Liver (tissue), 3 donors: ENCODE measurements at regions not wholly inside any gene's neighbourhood (a gene's known extent, or its start where the extent isn't known, plus 50 kb on each side); places are given as distances from the start of the nearest gene placed in this dataset.

Experiments used
- FOXA1 ChIP-seq: IDR thresholded peaks from 2 replicates; pipeline ENCODE4 v1.6.1; 2016; ENCODE audit warnings: antibody characterized with exemption
- JUND ChIP-seq, 2 donors: IDR thresholded peaks; 2 replicates each; pipeline ENCODE4 v1.6.1; 2016; ENCODE audit warnings: antibody characterized with exemption in 2 of 2
- REST ChIP-seq: IDR thresholded peaks from 2 replicates; pipeline ENCODE4 v1.6.1; 2016; ENCODE audit warnings: antibody characterized with exemption, mild to moderate bottlenecking
- RXRA ChIP-seq, 2 donors: IDR thresholded peaks; 2 replicates each; pipeline ENCODE4 v1.6.1; 2017 to 2018; ENCODE audit warnings: antibody characterized with exemption in 2 of 2, mild to moderate bottlenecking in 1 of 2
- SP1 ChIP-seq: IDR thresholded peaks from 2 replicates; pipeline ENCODE4 v1.6.1; 2018; ENCODE audit warnings: antibody characterized with exemption, mild to moderate bottlenecking
- TAF1 ChIP-seq: conservative IDR thresholded peaks from 2 replicates; pipeline ENCODE4 v1.6.1; 2016; ENCODE audit warnings: antibody characterized with exemption, mild to moderate bottlenecking
- TF ChIP-seq, protein P1 (sequence below): fragments of 150-350 bp; IDR thresholded peaks from 2 replicates; pipeline ENCODE4 v1.5.1; 2017; ENCODE audit warnings: improper control_type of control experiment, low read depth, low read length; ENCODE audit not compliant: missing input control
- donor health status: healthy.
- donor health status: healthy.

DNA sequence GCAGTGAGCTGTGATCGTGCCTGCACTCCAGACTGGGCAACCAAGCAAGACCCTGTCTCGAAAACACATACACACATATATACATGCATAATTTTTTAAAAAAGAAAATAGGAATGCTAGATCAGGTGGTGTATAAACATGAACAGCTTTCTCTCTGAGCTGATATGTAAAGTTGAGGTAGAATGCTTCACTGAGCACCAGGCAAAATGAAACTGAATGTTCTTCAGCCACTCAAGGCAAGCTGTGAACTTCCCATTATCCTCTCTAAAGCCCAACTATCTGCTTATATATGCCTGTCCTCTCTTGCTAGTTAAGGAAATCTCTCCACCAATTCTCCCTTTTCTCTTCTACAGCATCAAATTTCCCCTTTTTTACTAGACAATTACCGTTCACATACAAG is 93.0 kb downstream of the NUF2 start:
- TF ChIP-seq TAF1 (no peak), FOXA1 (no peak), SP1 (no peak), JUND (IDR thresholded peaks at IDR 0.05) (no peak), REST (no peak), RXRA (IDR thresholded peaks at IDR 0.05) (no peak)
- TF ChIP-seq, protein P1, sequence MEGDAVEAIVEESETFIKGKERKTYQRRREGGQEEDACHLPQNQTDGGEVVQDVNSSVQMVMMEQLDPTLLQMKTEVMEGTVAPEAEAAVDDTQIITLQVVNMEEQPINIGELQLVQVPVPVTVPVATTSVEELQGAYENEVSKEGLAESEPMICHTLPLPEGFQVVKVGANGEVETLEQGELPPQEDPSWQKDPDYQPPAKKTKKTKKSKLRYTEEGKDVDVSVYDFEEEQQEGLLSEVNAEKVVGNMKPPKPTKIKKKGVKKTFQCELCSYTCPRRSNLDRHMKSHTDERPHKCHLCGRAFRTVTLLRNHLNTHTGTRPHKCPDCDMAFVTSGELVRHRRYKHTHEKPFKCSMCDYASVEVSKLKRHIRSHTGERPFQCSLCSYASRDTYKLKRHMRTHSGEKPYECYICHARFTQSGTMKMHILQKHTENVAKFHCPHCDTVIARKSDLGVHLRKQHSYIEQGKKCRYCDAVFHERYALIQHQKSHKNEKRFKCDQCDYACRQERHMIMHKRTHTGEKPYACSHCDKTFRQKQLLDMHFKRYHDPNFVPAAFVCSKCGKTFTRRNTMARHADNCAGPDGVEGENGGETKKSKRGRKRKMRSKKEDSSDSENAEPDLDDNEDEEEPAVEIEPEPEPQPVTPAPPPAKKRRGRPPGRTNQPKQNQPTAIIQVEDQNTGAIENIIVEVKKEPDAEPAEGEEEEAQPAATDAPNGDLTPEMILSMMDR = no peak
